ENCODE measurements at regions not wholly inside any gene's neighbourhood (a gene's known extent, or its start where the extent isn't known, plus 50 kb on each side); places are given as distances from the start of the nearest gene placed in this dataset.

DNA sequence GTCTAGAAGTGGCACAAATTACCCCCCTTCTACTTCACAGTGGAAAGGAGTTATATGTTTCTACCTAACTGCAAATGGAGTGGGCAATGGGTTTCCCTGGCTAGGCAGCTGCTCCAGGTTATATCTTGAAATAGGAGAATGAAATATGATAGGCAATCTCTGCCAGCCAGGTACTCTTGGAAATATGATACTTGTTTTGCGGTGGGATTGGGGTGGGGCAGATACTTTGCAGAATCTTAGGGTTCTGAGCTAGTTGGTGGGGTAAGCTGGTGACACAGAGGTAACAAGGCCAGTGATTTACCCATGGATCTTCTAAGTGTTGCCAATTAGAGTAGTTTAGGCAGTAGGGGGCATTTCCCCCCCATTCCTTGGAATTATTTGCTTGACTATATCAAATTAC is 140.1 kb downstream of the ATP23 start:
- no peak for ATAC-seq (ENCODE audit: insufficient number of reproducible peaks, low FRiP score, low read depth)

DNA sequence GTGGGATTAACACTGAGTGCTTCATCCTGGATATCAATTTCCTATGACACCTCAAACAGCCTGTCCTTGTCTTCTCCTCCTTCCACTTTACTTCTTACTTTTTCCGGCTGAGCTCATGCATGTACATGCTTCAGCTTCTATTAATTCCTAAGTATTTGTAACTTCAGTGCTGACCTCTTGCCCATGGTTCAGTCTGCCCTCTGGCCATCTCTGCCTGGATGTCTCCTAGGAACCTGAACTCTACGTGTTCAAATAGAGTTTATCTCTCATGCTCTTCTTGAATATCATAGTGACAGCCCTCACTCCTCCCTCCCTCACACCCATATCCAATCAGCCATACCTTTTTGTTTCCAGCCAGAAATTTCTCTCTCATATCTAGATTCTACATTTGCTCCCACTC is 141.6 kb downstream of the ATP23 start:
- TF ChIP-seq, protein P1, sequence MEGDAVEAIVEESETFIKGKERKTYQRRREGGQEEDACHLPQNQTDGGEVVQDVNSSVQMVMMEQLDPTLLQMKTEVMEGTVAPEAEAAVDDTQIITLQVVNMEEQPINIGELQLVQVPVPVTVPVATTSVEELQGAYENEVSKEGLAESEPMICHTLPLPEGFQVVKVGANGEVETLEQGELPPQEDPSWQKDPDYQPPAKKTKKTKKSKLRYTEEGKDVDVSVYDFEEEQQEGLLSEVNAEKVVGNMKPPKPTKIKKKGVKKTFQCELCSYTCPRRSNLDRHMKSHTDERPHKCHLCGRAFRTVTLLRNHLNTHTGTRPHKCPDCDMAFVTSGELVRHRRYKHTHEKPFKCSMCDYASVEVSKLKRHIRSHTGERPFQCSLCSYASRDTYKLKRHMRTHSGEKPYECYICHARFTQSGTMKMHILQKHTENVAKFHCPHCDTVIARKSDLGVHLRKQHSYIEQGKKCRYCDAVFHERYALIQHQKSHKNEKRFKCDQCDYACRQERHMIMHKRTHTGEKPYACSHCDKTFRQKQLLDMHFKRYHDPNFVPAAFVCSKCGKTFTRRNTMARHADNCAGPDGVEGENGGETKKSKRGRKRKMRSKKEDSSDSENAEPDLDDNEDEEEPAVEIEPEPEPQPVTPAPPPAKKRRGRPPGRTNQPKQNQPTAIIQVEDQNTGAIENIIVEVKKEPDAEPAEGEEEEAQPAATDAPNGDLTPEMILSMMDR (IDR thresholded peaks at IDR 0.05): no peak
- Histone ChIP-seq H3K9me3 (no peaks in the 10 kb centered on the region), H3K4me1 (ENCODE audit: control insufficient read depth in 1 of 2, low read depth in 2 of 2) (no peaks in the 10 kb centered on the region), H3K27ac (no peak overlapping the region), H3K27me3 (replicated peaks; ENCODE audit: insufficient read depth) (no peaks in the 10 kb centered on the region), H3K4me3 (no peak overlapping the region), H3K36me3 (no peaks in the 10 kb centered on the region)
- DNase-seq (ENCODE audit: low spot score) (no peak), ATAC-seq (ENCODE audit: insufficient number of reproducible peaks, low FRiP score, low read depth) (no peak)

More for the DNA sequence above, 140.1 kb downstream of the ATP23 start:
- DNase-seq (ENCODE audit: low spot score): no peak
- no peak overlapping the region for H3K27ac ChIP-seq
- no peaks in the 10 kb centered on the region for H3K4me1 ChIP-seq (ENCODE audit: control insufficient read depth in 1 of 2, low read depth in 2 of 2)
- H3K9me3 ChIP-seq: no peaks in the 10 kb centered on the region
- TF ChIP-seq, protein P1 (IDR thresholded peaks at IDR 0.05): no peak
- H3K4me3 ChIP-seq: no peak overlapping the region
- H3K27me3 ChIP-seq (replicated peaks; ENCODE audit: insufficient read depth): no peaks in the 10 kb centered on the region
- H3K36me3 ChIP-seq: no peaks in the 10 kb centered on the region

- ATAC-seq (ENCODE audit: insufficient number of reproducible peaks, low FRiP score, low read depth): no peak
- no peak for DNase-seq (ENCODE audit: low spot score)
- TF ChIP-seq, protein P1 (IDR thresholded peaks at IDR 0.05): no peak
- H3K27me3 ChIP-seq (replicated peaks; ENCODE audit: insufficient read depth): no peaks in the 10 kb centered on the region
- no peak overlapping the region for H3K27ac ChIP-seq
- no peaks in the 10 kb centered on the region for H3K4me1 ChIP-seq (ENCODE audit: control insufficient read depth in 1 of 2, low read depth in 2 of 2)
- H3K4me3 ChIP-seq: no peak overlapping the region
- no peaks in the 10 kb centered on the region for H3K9me3 ChIP-seq
- H3K36me3 ChIP-seq: no peaks in the 10 kb centered on the region
These were observed 144.6 kb downstream of the ATP23 start for GRCh38 chr12:58086006-58086405.

DNA sequence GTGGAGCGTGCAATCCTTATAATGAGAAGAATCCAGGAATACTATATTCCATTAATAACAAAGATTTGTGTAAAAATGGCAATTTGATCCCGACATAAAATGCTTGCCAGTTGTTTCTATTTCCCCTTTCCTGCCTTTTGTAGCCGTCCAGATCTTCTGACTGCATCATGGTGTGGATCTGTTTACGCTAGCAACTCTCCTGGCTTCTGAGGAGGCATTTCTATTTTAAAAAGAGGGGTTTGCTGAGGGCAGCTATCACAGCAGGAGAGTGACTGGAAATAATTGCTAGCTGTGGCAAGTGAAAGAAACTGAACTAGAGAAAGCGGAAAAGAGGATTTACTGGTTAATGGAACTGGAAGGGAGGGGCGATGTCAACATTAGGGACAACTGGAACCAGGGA is 145.6 kb downstream of the ATP23 start:
- Histone ChIP-seq H3K27ac (no peak overlapping the region), H3K4me1 (ENCODE audit: control insufficient read depth in 1 of 2, low read depth in 2 of 2) (no peaks in the 10 kb centered on the region), H3K9me3 (no peaks in the 10 kb centered on the region), H3K36me3 (no peaks in the 10 kb centered on the region), H3K4me3 (no peak overlapping the region), H3K27me3 (replicated peaks; ENCODE audit: insufficient read depth) (no peaks in the 10 kb centered on the region)
- TF ChIP-seq, protein P1 (IDR thresholded peaks at IDR 0.05): no peak
- no peak for ATAC-seq (ENCODE audit: insufficient number of reproducible peaks, low FRiP score, low read depth)
- DNase-seq (ENCODE audit: low spot score): no peak

- no peaks in the 10 kb centered on the region for H3K9me3 ChIP-seq
- no peaks in the 10 kb centered on the region for H3K36me3 ChIP-seq
- ATAC-seq (ENCODE audit: insufficient number of reproducible peaks, low FRiP score, low read depth) (no peak), DNase-seq (ENCODE audit: low spot score) (no peak)
- TF ChIP-seq, protein P1 (IDR thresholded peaks at IDR 0.05): no peak
- no peaks in the 10 kb centered on the region for H3K4me1 ChIP-seq (ENCODE audit: control insufficient read depth in 1 of 2, low read depth in 2 of 2)
- H3K27me3 ChIP-seq (replicated peaks; ENCODE audit: insufficient read depth): no peaks in the 10 kb centered on the region
- no peak overlapping the region for H3K4me3 ChIP-seq
- no peak overlapping the region for H3K27ac ChIP-seq
These were observed 146.2 kb downstream of the ATP23 start for GRCh38 chr12:58087423-58088127.

All from thoracic aorta (tissue), 2 donors.